ENCODE measurements at regions not wholly inside any gene's neighbourhood (a gene's known extent, or its start where the extent isn't known, plus 50 kb on each side); places are given as distances from the start of the nearest gene placed in this dataset.

DNA sequence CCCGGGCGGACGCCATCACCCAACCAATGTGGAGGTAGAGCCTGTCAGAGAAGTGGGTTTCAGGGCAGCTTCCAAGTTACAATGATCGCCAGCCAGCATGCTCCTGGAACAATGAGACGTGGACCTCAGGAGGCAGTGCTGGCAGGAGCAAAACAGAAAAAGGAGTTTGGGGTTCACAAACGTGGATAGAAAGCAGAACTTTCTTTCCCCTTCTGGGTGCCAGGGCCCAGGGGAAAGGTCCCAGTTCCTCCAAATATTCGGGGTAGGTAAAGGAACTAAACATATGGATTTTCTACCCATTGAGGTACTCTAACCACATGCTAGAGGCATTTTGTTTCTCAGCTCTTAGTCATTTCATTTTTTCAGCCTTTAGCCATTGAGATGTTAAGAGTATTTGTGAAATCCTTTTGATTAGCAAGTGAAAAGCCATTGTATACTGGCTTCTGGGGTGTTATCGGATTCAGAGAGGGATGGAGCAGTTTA, 488.4 kb upstream of the ADGRL2 start (continued):
- no peak for TF ChIP-seq ZNF432 (CRISPR knock-in tag; IDR thresholded peaks at IDR 0.05; ENCODE audit: borderline replicate concordance)
- TF ChIP-seq SALL2 (CRISPR knock-in tag; IDR thresholded peaks at IDR 0.05), result no peak
- no peak for TF ChIP-seq NONO (IDR thresholded peaks at IDR 0.05)
- no peak for TF ChIP-seq NONO (CRISPR knock-in tag; conservative IDR thresholded peaks at IDR 0.05)
- TF ChIP-seq CEBPB (IDR thresholded peaks at IDR 0.05; ENCODE audit: borderline replicate concordance, low read depth, low read length), result no peak
- no peak for TF ChIP-seq ZFP82 (CRISPR knock-in tag; IDR thresholded peaks at IDR 0.05; ENCODE audit: borderline replicate concordance)
- TF ChIP-seq ZNF773 (CRISPR knock-in tag; IDR thresholded peaks at IDR 0.05; ENCODE audit: borderline replicate concordance), result no peak
- no peak for TF ChIP-seq ZNF296 (CRISPR knock-in tag; conservative IDR thresholded peaks at IDR 0.05)
- TF ChIP-seq PRPF4 (IDR thresholded peaks at IDR 0.05; ENCODE audit: low read depth, low read length, poor library complexity, severe bottlenecking), result no peak
- no peak for TF ChIP-seq ZFP36 (IDR thresholded peaks at IDR 0.05; ENCODE audit: borderline replicate concordance, low read depth, low read length, partially characterized antibody)
- no peak for TF ChIP-seq PHF5A (CRISPR knock-in tag; IDR thresholded peaks at IDR 0.05; ENCODE audit: low read depth, unreplicated experiment)
- TF ChIP-seq, protein P1, sequence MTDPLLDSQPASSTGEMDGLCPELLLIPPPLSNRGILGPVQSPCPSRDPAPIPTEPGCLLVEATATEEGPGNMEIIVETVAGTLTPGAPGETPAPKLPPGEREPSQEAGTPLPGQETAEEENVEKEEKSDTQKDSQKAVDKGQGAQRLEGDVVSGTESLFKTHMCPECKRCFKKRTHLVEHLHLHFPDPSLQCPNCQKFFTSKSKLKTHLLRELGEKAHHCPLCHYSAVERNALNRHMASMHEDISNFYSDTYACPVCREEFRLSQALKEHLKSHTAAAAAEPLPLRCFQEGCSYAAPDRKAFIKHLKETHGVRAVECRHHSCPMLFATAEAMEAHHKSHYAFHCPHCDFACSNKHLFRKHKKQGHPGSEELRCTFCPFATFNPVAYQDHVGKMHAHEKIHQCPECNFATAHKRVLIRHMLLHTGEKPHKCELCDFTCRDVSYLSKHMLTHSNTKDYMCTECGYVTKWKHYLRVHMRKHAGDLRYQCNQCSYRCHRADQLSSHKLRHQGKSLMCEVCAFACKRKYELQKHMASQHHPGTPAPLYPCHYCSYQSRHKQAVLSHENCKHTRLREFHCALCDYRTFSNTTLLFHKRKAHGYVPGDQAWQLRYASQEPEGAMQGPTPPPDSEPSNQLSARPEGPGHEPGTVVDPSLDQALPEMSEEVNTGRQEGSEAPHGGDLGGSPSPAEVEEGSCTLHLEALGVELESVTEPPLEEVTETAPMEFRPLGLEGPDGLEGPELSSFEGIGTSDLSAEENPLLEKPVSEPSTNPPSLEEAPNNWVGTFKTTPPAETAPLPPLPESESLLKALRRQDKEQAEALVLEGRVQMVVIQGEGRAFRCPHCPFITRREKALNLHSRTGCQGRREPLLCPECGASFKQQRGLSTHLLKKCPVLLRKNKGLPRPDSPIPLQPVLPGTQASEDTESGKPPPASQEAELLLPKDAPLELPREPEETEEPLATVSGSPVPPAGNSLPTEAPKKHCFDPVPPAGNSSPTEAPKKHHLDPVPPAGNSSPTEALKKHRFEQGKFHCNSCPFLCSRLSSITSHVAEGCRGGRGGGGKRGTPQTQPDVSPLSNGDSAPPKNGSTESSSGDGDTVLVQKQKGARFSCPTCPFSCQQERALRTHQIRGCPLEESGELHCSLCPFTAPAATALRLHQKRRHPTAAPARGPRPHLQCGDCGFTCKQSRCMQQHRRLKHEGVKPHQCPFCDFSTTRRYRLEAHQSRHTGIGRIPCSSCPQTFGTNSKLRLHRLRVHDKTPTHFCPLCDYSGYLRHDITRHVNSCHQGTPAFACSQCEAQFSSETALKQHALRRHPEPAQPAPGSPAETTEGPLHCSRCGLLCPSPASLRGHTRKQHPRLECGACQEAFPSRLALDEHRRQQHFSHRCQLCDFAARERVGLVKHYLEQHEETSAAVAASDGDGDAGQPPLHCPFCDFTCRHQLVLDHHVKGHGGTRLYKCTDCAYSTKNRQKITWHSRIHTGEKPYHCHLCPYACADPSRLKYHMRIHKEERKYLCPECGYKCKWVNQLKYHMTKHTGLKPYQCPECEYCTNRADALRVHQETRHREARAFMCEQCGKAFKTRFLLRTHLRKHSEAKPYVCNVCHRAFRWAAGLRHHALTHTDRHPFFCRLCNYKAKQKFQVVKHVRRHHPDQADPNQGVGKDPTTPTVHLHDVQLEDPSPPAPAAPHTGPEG (CRISPR knock-in tag; IDR thresholded peaks at IDR 0.05), result no peak

Data from HepG2 (cell line).